Stimulated activated effector memory CD8-positive, alpha-beta T cell treated with anti-CD3 and anti-CD28 coated beads, Interleukin-12 subunit alpha, Interleukin-12 subunit beta, amount 100 ng/mL, for 72 hours (primary cell): ENCODE measurements at regions not wholly inside any gene's neighbourhood (a gene's known extent, or its start where the extent isn't known, plus 50 kb on each side); places are given as distances from the start of the nearest gene placed in this dataset.

Experiments used
- ATAC-seq: fragments of 150-1000 bp; cut with Tn5 transposase; 2 replicates; pipeline ENCODE4 v1.10.0; 2021
- DNase-seq, 2 donors: peaks; one replicate each; pipeline ENCODE4 v3.0.0; 2021 to 2022; ENCODE audit warnings: low spot score in 2 of 2
- H3K27ac Mint-ChIP-seq: one replicate; pipeline ENCODE4 v1.8.0; 2022; ENCODE audit warnings: mild to moderate bottlenecking, mixed read lengths
- H3K36me3 Mint-ChIP-seq: one replicate; pipeline ENCODE4 v1.8.0; 2022; ENCODE audit warnings: mild to moderate bottlenecking, mixed read lengths
- H3K4me1 Mint-ChIP-seq: one replicate; pipeline ENCODE4 v1.8.0; 2022; ENCODE audit warnings: mixed read lengths
- H3K4me3 Mint-ChIP-seq: one replicate; pipeline ENCODE4 v1.8.0; 2022; ENCODE audit warnings: mild to moderate bottlenecking, mixed read lengths
- H3K9me3 Mint-ChIP-seq: one replicate; pipeline ENCODE4 v1.8.0; 2022; ENCODE audit warnings: mixed read lengths

- ATAC-seq = no peak
- Mint-ChIP-seq H3K4me1 (peaks cover 44% of the 10 kb centered on the region), H3K4me3 (peak overlapping the region; percentile 27), H3K9me3 (no peaks in the 10 kb centered on the region), H3K36me3 (no peaks in the 10 kb centered on the region), H3K27ac (peak overlapping the region; percentile 54)
- DNase-seq = no peak
Observed at GRCh38 chrX:40471965-40472648, 108.7 kb upstream of the ATP6AP2 start.

- Mint-ChIP-seq H3K27ac (no peak overlapping the region), H3K36me3 (no peaks in the 10 kb centered on the region), H3K4me1 (peaks cover 34% of the 10 kb centered on the region), H3K9me3 (no peaks in the 10 kb centered on the region), H3K4me3 (no peak overlapping the region)
- ATAC-seq = no peak
- DNase-seq = no peak
Observed at GRCh38 chrX:40470830-40471429, 109.8 kb upstream of the ATP6AP2 start.

DNA sequence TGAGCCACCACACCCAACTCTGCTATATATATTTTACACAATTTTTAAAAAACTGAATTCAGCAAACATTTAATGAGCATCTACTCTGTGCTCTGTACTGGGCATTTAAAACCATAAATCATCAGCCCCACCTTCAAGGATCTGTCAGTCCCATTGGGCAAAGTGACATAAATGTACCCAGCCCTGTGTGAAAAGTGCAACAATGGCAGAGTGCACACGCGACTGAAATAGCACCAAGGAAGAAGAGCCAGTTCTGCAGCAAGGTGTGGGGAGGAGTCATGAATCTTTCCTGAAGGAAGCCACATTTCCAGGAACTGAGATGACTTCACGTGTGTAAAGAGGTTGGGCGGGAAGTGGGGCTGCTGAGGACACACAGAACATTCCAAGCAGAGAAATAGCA lies 111.5 kb upstream of the ATP6AP2 start:
- Mint-ChIP-seq H3K4me1 (peaks cover 40% of the 10 kb centered on the region), H3K9me3 (no peaks in the 10 kb centered on the region)
- DNase-seq = no peak

GRCh38 chrX:40468033-40468846 lies 112.5 kb upstream of the ATP6AP2 start:
- Mint-ChIP-seq H3K27ac (no peak overlapping the region), H3K36me3 (no peaks in the 10 kb centered on the region), H3K4me1 (peaks cover 34% of the 10 kb centered on the region), H3K4me3 (no peak overlapping the region), H3K9me3 (no peaks in the 10 kb centered on the region)
- DNase-seq (peak; percentile 3 to 51), ATAC-seq (peak; percentile 91)

More for the DNA sequence above, 111.5 kb upstream of the ATP6AP2 start:
- Mint-ChIP-seq H3K36me3 (no peaks in the 10 kb centered on the region), H3K27ac (no peak overlapping the region), H3K4me3 (no peak overlapping the region)
- no peak for ATAC-seq

GRCh38 chrX:40467454-40467853 lies 113.3 kb upstream of the ATP6AP2 start:
- Mint-ChIP-seq H3K4me1 (peaks cover 27% of the 10 kb centered on the region), H3K36me3 (no peaks in the 10 kb centered on the region), H3K9me3 (no peaks in the 10 kb centered on the region), H3K27ac (no peak overlapping the region), H3K4me3 (no peak overlapping the region)
- DNase-seq = no peak
- ATAC-seq = no peak

DNA sequence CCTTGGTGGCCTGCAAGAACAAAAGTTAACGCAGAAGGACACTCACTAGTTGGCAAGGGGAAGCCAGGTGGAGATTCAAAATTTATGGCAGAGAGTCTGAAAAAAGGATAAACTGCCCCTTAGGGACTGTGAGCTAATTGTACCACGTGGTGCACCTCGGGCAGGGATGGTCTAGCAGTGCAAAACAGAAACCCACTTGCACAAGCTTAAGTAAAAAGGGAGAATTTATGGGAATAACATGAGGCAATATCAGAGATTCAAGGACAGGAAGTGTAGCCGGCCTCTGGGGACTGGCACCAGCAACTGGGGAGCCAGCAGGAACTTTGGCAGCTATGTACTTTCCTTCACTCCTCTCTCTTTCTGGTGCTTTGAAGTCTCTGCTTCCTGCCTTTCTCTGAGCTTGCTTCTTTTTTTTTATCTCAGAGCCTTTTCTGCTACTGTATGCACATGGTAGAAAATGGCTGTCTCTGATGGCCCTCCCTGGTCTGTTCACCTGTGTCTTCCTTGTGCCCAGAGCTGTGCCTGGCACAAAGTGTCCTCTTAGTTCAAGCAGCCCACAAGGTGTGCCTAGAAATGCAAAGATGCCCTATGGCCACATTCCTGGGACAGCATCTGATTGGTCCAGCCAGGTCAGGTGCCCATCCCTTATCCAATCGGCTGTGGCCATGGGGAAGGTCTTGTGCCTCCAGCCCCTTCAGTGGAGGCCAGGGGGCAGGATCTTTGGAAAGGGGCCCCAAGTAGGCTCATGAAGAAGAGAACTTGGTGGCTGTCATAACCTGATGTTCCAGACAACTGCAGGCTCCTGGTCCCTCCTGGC lies 114.8 kb upstream of the ATP6AP2 start:
- H3K9me3 Mint-ChIP-seq = no peaks in the 10 kb centered on the region
- no peak overlapping the region for H3K4me3 Mint-ChIP-seq
- peaks cover 20% of the 10 kb centered on the region for H3K4me1 Mint-ChIP-seq
- no peak for DNase-seq
- no peaks in the 10 kb centered on the region for H3K36me3 Mint-ChIP-seq
- ATAC-seq = no peak
- H3K27ac Mint-ChIP-seq = no peak overlapping the region

- Mint-ChIP-seq H3K4me3 (no peak overlapping the region), H3K27ac (no peak overlapping the region), H3K4me1 (peaks cover 11% of the 10 kb centered on the region), H3K9me3 (no peaks in the 10 kb centered on the region), H3K36me3 (no peaks in the 10 kb centered on the region)
- DNase-seq (no peak), ATAC-seq (no peak)
Observed at GRCh38 chrX:40462795-40463194, 118.0 kb upstream of the ATP6AP2 start.

- H3K9me3 Mint-ChIP-seq = no peaks in the 10 kb centered on the region
- no peak overlapping the region for H3K27ac Mint-ChIP-seq
- DNase-seq (no peak), ATAC-seq (no peak)
- no peaks in the 10 kb centered on the region for H3K36me3 Mint-ChIP-seq
- peaks cover 9% of the 10 kb centered on the region for H3K4me1 Mint-ChIP-seq
- H3K4me3 Mint-ChIP-seq = no peak overlapping the region
Observed at GRCh38 chrX:40460926-40461325, 119.8 kb upstream of the ATP6AP2 start.

GRCh38 chrX:40459571-40460158 lies 121.1 kb upstream of the ATP6AP2 start:
- Mint-ChIP-seq H3K9me3 (no peaks in the 10 kb centered on the region), H3K4me3 (no peak overlapping the region), H3K27ac (no peak overlapping the region), H3K4me1 (no peaks in the 10 kb centered on the region), H3K36me3 (no peaks in the 10 kb centered on the region)
- ATAC-seq (no peak), DNase-seq (no peak)

DNA sequence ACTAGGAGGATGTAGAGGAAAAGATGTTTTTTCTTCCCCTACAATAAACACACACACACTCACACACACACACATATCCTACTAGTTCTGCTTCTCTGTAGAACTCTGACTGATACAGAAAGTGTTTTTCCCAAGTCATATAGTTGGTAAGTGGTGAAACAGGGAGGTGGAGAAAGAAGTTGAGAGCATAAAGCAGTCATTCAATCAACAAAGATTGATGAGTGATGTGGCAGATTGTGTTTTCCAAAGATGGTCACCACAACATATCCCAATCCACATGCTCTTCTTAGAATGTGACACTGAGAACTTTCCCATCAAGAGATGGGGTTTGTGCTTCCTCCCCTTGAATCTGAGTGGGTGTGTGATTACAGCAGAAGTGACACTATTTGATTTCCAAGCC lies 123.4 kb upstream of the ATP6AP2 start:
- no peak for DNase-seq
- ATAC-seq = no peak
- Mint-ChIP-seq H3K27ac (no peak overlapping the region), H3K9me3 (no peaks in the 10 kb centered on the region), H3K4me3 (no peak overlapping the region), H3K36me3 (no peaks in the 10 kb centered on the region), H3K4me1 (no peaks in the 10 kb centered on the region)

DNA sequence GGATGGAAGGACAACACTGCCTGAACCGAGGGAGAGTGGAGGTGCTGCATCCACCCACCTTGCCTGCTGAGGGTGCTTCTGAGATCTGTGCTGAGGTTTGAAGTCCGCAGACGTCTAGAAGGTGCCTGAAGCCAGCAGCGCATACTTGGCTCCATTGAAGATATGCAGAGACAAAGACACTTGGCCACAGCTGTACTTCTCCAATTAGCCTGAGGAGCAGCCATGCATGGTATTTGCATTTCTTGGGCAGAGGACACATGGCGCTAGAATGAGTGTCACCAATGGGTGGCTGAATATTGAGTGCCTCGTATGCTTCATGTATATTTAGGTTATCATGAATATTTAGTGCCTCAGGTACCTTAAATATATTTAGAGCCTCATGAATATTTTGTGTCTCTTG lies 128.7 kb upstream of the ATP6AP2 start:
- H3K36me3 Mint-ChIP-seq = no peaks in the 10 kb centered on the region
- no peaks in the 10 kb centered on the region for H3K9me3 Mint-ChIP-seq

GRCh38 chrX:40449956-40450706 lies 130.6 kb upstream of the ATP6AP2 start:
- DNase-seq (no peak), ATAC-seq (no peak)
- no peak overlapping the region for H3K27ac Mint-ChIP-seq
- H3K4me1 Mint-ChIP-seq = peaks cover 11% of the 10 kb centered on the region
- no peaks in the 10 kb centered on the region for H3K9me3 Mint-ChIP-seq
- no peak overlapping the region for H3K4me3 Mint-ChIP-seq
- no peaks in the 10 kb centered on the region for H3K36me3 Mint-ChIP-seq

More for the DNA sequence above, 128.7 kb upstream of the ATP6AP2 start:
- Mint-ChIP-seq H3K27ac (no peak overlapping the region), H3K4me1 (peaks cover 11% of the 10 kb centered on the region), H3K4me3 (no peak overlapping the region)
- no peak for ATAC-seq
- no peak for DNase-seq

- H3K4me1 Mint-ChIP-seq = peaks cover 11% of the 10 kb centered on the region
- no peak for ATAC-seq
Observed at GRCh38 chrX:40449396-40449795, 131.4 kb upstream of the ATP6AP2 start.

DNA sequence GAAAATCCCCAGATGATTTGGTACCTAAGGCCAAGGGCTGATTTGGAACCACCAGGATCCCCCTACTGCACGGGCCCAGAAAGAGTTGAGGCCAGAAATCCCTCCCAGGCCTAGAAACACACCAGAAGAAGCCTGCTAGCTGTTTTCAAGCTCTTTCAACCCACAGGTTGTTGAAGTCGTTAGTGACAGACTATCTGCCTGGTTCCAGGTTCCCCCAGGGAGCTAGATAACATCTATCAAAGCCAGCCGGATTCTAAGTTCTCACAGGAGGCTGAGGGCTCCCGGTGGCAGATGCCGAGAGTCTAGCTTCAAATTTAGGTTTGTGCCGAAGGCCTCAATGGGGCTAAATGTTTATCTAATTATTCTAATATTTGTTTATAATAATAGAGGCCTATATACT lies 132.0 kb upstream of the ATP6AP2 start:
- H3K27ac Mint-ChIP-seq = no peak overlapping the region
- ATAC-seq (no peak), DNase-seq (no peak)
- peaks cover 11% of the 10 kb centered on the region for H3K4me1 Mint-ChIP-seq
- no peak overlapping the region for H3K4me3 Mint-ChIP-seq
- H3K9me3 Mint-ChIP-seq = no peaks in the 10 kb centered on the region
- no peaks in the 10 kb centered on the region for H3K36me3 Mint-ChIP-seq

More at GRCh38 chrX:40449396-40449795, 131.4 kb upstream of the ATP6AP2 start:
- Mint-ChIP-seq H3K27ac (no peak overlapping the region), H3K9me3 (no peaks in the 10 kb centered on the region), H3K36me3 (no peaks in the 10 kb centered on the region), H3K4me3 (no peak overlapping the region)
- DNase-seq = no peak
